H1 (cell line): ENCODE measurements at regions not wholly inside any gene's neighbourhood (a gene's known extent, or its start where the extent isn't known, plus 50 kb on each side); places are given as distances from the start of the nearest gene placed in this dataset.

Experiments used
- BRCA1 ChIP-seq: IDR thresholded peaks from 2 replicates; pipeline ENCODE4 v1.6.1; 2012; ENCODE audit warnings: low read depth, low read length, improper control_type of control experiment
- CTCF ChIP-seq, 3 experiments: IDR thresholded peaks; 1 replicate in 2 of 3; 2 replicates in 1 of 3; pipeline versions ENCODE4 v1.5.1 to v1.6.1; 2011; ENCODE audit warnings: low read length in 3 of 3, mild to moderate bottlenecking in 3 of 3, inconsistent platforms in 2 of 3, low read depth in 1 of 3, moderate library complexity in 1 of 3; ENCODE audit not compliant: insufficient read depth in 1 of 3; ENCODE audit errors: control extremely low read depth in 1 of 3
- EGR1 ChIP-seq: IDR thresholded peaks from 2 replicates; pipeline ENCODE4 v1.6.1; 2011; ENCODE audit warnings: low read depth, low read length, borderline replicate concordance
- EZH2 ChIP-seq: fragments of 200-600 bp; sonication (generic); IDR thresholded peaks from 2 replicates; pipeline ENCODE4 v1.7.1; 2012; ENCODE audit warnings: low read depth, mild to moderate bottlenecking, moderate library complexity, low read length, inconsistent platforms; ENCODE audit not compliant: severe bottlenecking
- RAD21 ChIP-seq, 2 experiments: IDR thresholded peaks in 1 of 2; conservative IDR thresholded peaks in 1 of 2; 2 replicates each; pipeline ENCODE4 v1.6.1; 2011; ENCODE audit warnings: low read depth in 2 of 2, low read length in 2 of 2, improper control_type of control experiment in 1 of 2, inconsistent platforms in 1 of 2, mild to moderate bottlenecking in 1 of 2, moderate library complexity in 1 of 2
- SAP30 ChIP-seq: fragments of 300-600 bp; sonication (generic); IDR thresholded peaks from 2 replicates; pipeline ENCODE4 v1.7.1; 2012; ENCODE audit warnings: low read length, moderate library complexity, mild to moderate bottlenecking, inconsistent platforms; ENCODE audit not compliant: insufficient read depth, insufficient replicate concordance
- TAF1 ChIP-seq: IDR thresholded peaks from 2 replicates; pipeline ENCODE4 v1.6.1; 2011; ENCODE audit warnings: mild to moderate bottlenecking, low read depth, low read length

- TF ChIP-seq TAF1 (no peak), SAP30 (no peak), BRCA1 (no peak), EGR1 (no peak), CTCF (IDR thresholded peaks at IDR 0.05; ENCODE audit: control extremely low read depth in 1 of 3, insufficient read depth in 1 of 3, low read depth in 1 of 3, low read length in 3 of 3) (no peak), EZH2 (no peak), RAD21 (IDR thresholded peaks at IDR 0.05 in 1 of 2, conservative IDR thresholded peaks at IDR 0.05 in 1 of 2; ENCODE audit: low read depth in 2 of 2, low read length in 2 of 2) (no peak)
Measured at GRCh38 chr12:3928538-3929184, 55.5 kb upstream of the PARP11 start.
